SK-N-SH treated with all-trans-retinoic acid at 6 μM for 48 hours (cell line): ENCODE measurements at regions not wholly inside any gene's neighbourhood (a gene's known extent, or its start where the extent isn't known, plus 50 kb on each side); places are given as distances from the start of the nearest gene placed in this dataset.

Source experiments
- ARNTL ChIP-seq: fragments of 450-650 bp; formaldehyde crosslinking; IDR thresholded peaks from 2 replicates; pipeline ENCODE4 v1.5.0; 2020; ENCODE audit warnings: low read depth, mild to moderate bottlenecking, moderate library complexity, borderline replicate concordance
- BACH2 ChIP-seq: fragments of 250-450 bp; sonication (Bioruptor Pico); IDR thresholded peaks from 2 replicates; pipeline ENCODE4 v1.9.0; 2021; ENCODE audit warnings: mild to moderate bottlenecking, borderline replicate concordance
- CREB5 ChIP-seq: fragments of 250-450 bp; sonication (Bioruptor Pico); IDR thresholded peaks from 2 replicates; pipeline ENCODE4 v1.5.1; 2020; ENCODE audit warnings: low read depth, mild to moderate bottlenecking, moderate library complexity
- POU6F1 ChIP-seq: fragments of 250-450 bp; sonication (Bioruptor Pico); IDR thresholded peaks from 2 replicates; pipeline ENCODE4 v1.8.0; 2021; ENCODE audit warnings: low read depth, mild to moderate bottlenecking, moderate library complexity, borderline replicate concordance
- PPARA ChIP-seq: fragments of 250-450 bp; sonication (Bioruptor Pico); IDR thresholded peaks from 2 replicates; pipeline ENCODE4 v1.5.0; 2020; ENCODE audit warnings: mild to moderate bottlenecking, borderline replicate concordance
- SNAI2 ChIP-seq: fragments of 250-450 bp; sonication (Bioruptor Pico); IDR thresholded peaks from 2 replicates; pipeline ENCODE4 v1.5.0; 2020; ENCODE audit warnings: mild to moderate bottlenecking, moderate library complexity
- TOX ChIP-seq: fragments of 250-450 bp; sonication (Bioruptor Pico); IDR thresholded peaks from 2 replicates; pipeline ENCODE4 v1.8.0; 2021; ENCODE audit warnings: mild to moderate bottlenecking, moderate library complexity, borderline replicate concordance
- ZC3H10 ChIP-seq: fragments of 250-450 bp; sonication (Bioruptor Pico); IDR thresholded peaks from 2 replicates; pipeline ENCODE4 v1.5.1; 2021; ENCODE audit warnings: mild to moderate bottlenecking, moderate library complexity
- ZFP3 ChIP-seq: fragments of 250-450 bp; sonication (Bioruptor Pico); IDR thresholded peaks from 2 replicates; pipeline ENCODE4 v1.5.0; 2020; ENCODE audit warnings: mild to moderate bottlenecking, moderate library complexity
- ZFP30 ChIP-seq: fragments of 450-650 bp; formaldehyde crosslinking; IDR thresholded peaks from 2 replicates; pipeline ENCODE4 v1.5.0; 2022; ENCODE audit warnings: mild to moderate bottlenecking, moderate library complexity
- TF ChIP-seq, protein P1 (sequence below): fragments of 250-450 bp; sonication (Bioruptor Pico); IDR thresholded peaks from 2 replicates; pipeline ENCODE4 v1.8.0; 2020; ENCODE audit warnings: mild to moderate bottlenecking, moderate library complexity, borderline replicate concordance
- TF ChIP-seq, protein P2 (sequence below): fragments of 250-450 bp; sonication (Bioruptor Pico); IDR thresholded peaks from 2 replicates; pipeline ENCODE4 v1.5.1; 2021; ENCODE audit warnings: mild to moderate bottlenecking, moderate library complexity

DNA sequence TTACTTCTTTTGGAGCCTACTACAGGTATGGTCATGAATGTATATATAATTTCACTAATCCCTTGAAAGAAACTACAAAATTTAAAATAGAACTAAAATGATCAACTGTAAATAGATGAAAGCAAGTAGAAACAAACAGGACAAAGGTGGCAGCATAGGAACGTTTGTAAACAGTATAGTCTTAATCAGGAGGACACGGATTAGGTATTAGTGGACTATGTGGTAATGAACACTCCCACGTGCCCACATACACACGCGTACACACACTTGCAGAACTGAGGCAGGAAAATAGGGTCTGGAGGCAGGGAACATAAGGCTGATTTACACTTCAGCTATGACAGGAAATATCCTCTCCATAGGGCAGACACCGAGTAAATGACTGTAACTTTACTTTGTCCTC, 1397.8 kb downstream of the NCAM2 start:
- TF ChIP-seq, protein P1, sequence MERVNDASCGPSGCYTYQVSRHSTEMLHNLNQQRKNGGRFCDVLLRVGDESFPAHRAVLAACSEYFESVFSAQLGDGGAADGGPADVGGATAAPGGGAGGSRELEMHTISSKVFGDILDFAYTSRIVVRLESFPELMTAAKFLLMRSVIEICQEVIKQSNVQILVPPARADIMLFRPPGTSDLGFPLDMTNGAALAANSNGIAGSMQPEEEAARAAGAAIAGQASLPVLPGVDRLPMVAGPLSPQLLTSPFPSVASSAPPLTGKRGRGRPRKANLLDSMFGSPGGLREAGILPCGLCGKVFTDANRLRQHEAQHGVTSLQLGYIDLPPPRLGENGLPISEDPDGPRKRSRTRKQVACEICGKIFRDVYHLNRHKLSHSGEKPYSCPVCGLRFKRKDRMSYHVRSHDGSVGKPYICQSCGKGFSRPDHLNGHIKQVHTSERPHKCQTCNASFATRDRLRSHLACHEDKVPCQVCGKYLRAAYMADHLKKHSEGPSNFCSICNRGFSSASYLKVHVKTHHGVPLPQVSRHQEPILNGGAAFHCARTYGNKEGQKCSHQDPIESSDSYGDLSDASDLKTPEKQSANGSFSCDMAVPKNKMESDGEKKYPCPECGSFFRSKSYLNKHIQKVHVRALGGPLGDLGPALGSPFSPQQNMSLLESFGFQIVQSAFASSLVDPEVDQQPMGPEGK (CRISPR knock-in tag): no peak
- TF ChIP-seq SNAI2 (no peak), ZC3H10 (CRISPR knock-in tag) (no peak), ARNTL (CRISPR knock-in tag) (no peak), ZFP30 (CRISPR knock-in tag) (no peak), ZFP3 (no peak), TOX (no peak), POU6F1 (CRISPR knock-in tag) (no peak), PPARA (CRISPR knock-in tag) (no peak), BACH2 (no peak), CREB5 (no peak)
- TF ChIP-seq, protein P2, sequence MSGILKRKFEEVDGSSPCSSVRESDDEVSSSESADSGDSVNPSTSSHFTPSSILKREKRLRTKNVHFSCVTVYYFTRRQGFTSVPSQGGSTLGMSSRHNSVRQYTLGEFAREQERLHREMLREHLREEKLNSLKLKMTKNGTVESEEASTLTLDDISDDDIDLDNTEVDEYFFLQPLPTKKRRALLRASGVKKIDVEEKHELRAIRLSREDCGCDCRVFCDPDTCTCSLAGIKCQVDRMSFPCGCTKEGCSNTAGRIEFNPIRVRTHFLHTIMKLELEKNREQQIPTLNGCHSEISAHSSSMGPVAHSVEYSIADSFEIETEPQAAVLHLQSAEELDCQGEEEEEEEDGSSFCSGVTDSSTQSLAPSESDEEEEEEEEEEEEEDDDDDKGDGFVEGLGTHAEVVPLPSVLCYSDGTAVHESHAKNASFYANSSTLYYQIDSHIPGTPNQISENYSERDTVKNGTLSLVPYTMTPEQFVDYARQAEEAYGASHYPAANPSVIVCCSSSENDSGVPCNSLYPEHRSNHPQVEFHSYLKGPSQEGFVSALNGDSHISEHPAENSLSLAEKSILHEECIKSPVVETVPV (CRISPR knock-in tag): no peak
